ENCODE measurements at regions not wholly inside any gene's neighbourhood (a gene's known extent, or its start where the extent isn't known, plus 50 kb on each side); places are given as distances from the start of the nearest gene placed in this dataset.

- H3K36me3 Mint-ChIP-seq (ENCODE audit: insufficient read depth): peaks cover 1% of the 10 kb centered on the region
- no peak for TF ChIP-seq CTCF (IDR thresholded peaks at IDR 0.05; ENCODE audit: unreplicated experiment)
- H3K4me1 Mint-ChIP-seq (ENCODE audit: low read depth): peaks cover 30% of the 10 kb centered on the region
- DNase-seq (ENCODE audit: low spot score, unreplicated experiment): no peak
- no peaks in the 10 kb centered on the region for H3K27me3 Mint-ChIP-seq
- H3K4me3 Mint-ChIP-seq (ENCODE audit: low read depth): no peak overlapping the region
- no peak overlapping the region for H3K27ac Mint-ChIP-seq
- H3K9me3 Mint-ChIP-seq (ENCODE audit: low read depth): peaks cover 2% of the 10 kb centered on the region
These were observed 325.4 kb upstream of the ONECUT1 start for GRCh38 chr15:53115563-53115962.

GRCh38 chr15:53114960-53115359, 324.8 kb upstream of the ONECUT1 start:
- peaks cover 2% of the 10 kb centered on the region for H3K9me3 Mint-ChIP-seq (ENCODE audit: low read depth)
- peaks cover 1% of the 10 kb centered on the region for H3K36me3 Mint-ChIP-seq (ENCODE audit: insufficient read depth)
- DNase-seq (ENCODE audit: low spot score, unreplicated experiment): no peak
- H3K4me3 Mint-ChIP-seq (ENCODE audit: low read depth): no peak overlapping the region
- H3K4me1 Mint-ChIP-seq (ENCODE audit: low read depth): peaks cover 35% of the 10 kb centered on the region
- H3K27ac Mint-ChIP-seq: no peak overlapping the region
- H3K27me3 Mint-ChIP-seq: no peaks in the 10 kb centered on the region
- no peak for TF ChIP-seq CTCF (IDR thresholded peaks at IDR 0.05; ENCODE audit: unreplicated experiment)

GRCh38 chr15:53110999-53111398, 320.9 kb upstream of the ONECUT1 start:
- peaks cover 59% of the 10 kb centered on the region for H3K4me1 Mint-ChIP-seq (ENCODE audit: low read depth)
- DNase-seq (ENCODE audit: low spot score, unreplicated experiment): no peak
- peak overlapping the region; percentile 72 for H3K27ac Mint-ChIP-seq
- no peaks in the 10 kb centered on the region for H3K27me3 Mint-ChIP-seq
- no peak overlapping the region for H3K4me3 Mint-ChIP-seq (ENCODE audit: low read depth)
- H3K36me3 Mint-ChIP-seq (ENCODE audit: insufficient read depth): no peaks in the 10 kb centered on the region
- no peak for TF ChIP-seq CTCF (IDR thresholded peaks at IDR 0.05; ENCODE audit: unreplicated experiment)
- H3K9me3 Mint-ChIP-seq (ENCODE audit: low read depth): no peaks in the 10 kb centered on the region

GRCh38 chr15:53108319-53108718, 318.2 kb upstream of the ONECUT1 start:
- peaks cover 51% of the 10 kb centered on the region for H3K4me1 Mint-ChIP-seq (ENCODE audit: low read depth)
- H3K4me3 Mint-ChIP-seq (ENCODE audit: low read depth): no peak overlapping the region
- no peaks in the 10 kb centered on the region for H3K9me3 Mint-ChIP-seq (ENCODE audit: low read depth)
- TF ChIP-seq CTCF (IDR thresholded peaks at IDR 0.05; ENCODE audit: unreplicated experiment): no peak
- H3K27ac Mint-ChIP-seq: no peak overlapping the region
- DNase-seq (ENCODE audit: low spot score, unreplicated experiment): no peak
- H3K27me3 Mint-ChIP-seq: no peaks in the 10 kb centered on the region
- H3K36me3 Mint-ChIP-seq (ENCODE audit: insufficient read depth): no peaks in the 10 kb centered on the region

- Mint-ChIP-seq H3K4me1 (ENCODE audit: low read depth) (peaks cover 53% of the 10 kb centered on the region), H3K9me3 (ENCODE audit: low read depth) (no peaks in the 10 kb centered on the region), H3K27ac (no peak overlapping the region), H3K4me3 (ENCODE audit: low read depth) (no peak overlapping the region), H3K36me3 (ENCODE audit: insufficient read depth) (no peaks in the 10 kb centered on the region), H3K27me3 (no peaks in the 10 kb centered on the region)
- DNase-seq (ENCODE audit: low spot score, unreplicated experiment): no peak
- TF ChIP-seq CTCF (IDR thresholded peaks at IDR 0.05; ENCODE audit: unreplicated experiment): no peak
These were observed 317.7 kb upstream of the ONECUT1 start for GRCh38 chr15:53107855-53108254.

Measured in progenitor cell of endocrine pancreas (in vitro differentiated cells).